Endometrium (tissue), 2 donors: ENCODE measurements at regions not wholly inside any gene's neighbourhood (a gene's known extent, or its start where the extent isn't known, plus 50 kb on each side); places are given as distances from the start of the nearest gene placed in this dataset.
A peak's percentile ranks its signal among the peaks of the same experiment; 100 is the strongest.

Experiments used
- FAIRE-seq: peaks from 2 replicates; lab custom pipeline; 2012; peaks lifted over from hg19 to GRCh38; lab: Jason Lieb, UNC
- donor health status: control.
- donor health status: control.

DNA sequence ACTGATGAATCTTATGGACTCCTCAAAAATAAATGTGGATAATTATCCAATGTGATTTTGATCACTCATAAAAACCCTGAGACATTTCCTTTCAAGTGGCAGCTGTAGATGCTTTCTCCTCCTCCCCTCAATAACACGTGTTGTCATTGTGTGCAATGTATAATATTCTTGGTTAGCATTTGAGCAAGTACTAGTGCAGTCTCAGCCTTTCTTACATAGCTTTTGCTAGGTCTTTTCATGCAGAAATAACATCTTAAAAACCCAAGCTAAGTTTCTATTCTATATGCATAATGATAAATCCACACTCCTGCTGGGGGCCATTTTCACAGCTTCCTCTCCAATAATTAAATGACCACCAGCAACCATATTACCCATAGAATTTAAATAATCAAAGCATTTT is 1835.2 kb upstream of the NUDT12 start:
- no peak for FAIRE-seq

DNA sequence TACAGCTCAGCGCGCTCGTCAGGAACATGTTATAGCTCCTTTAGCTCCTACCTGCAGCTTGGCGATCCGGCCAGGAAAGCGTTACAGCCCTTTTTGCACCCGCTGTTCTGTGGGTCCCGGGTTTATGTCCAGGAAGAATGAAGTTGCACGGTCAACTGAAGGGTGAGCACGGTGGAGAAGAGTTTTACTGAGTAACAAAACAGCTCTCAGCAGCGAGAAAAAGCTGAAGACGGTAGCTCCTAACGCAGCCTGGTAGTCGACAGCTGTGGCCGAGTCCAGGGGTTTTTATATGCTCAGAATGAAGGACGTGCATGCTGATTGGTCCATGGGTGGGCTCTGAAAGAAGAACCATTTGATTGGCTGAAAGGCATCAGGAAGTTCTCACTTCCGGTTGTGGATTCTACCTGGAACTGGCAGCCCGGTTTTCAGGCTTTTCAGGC is 1830.1 kb upstream of the NUDT12 start:
- no peak for FAIRE-seq

DNA sequence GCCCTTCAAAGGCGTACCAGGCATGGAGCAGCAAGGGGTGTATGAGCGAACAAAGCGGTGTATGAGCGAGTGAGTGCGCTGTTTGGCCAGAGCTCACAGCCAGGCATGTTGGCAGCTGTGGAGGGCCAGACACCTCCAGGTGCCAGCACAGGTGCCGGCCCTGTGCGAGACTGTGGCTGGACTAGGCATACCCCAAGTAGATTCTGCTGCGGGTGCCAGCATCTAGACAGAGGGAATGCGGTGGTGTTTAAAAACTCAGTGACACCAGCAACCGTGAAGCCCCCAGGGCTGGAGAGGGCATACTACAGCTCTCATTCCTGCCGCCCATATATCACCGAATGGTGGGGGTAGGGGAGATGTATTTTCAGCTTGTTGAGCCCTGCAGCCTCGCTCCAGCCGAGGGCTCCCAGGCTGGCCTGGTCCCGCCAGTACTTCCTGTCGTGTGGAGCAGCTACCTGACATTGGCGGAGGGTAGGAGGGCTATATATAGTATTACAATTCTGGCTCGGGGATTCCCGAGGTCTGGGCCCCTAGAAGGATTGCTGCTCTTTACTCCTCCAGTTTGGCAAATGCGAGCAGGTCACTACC is 1829.6 kb upstream of the NUDT12 start:
- no peak for FAIRE-seq

DNA sequence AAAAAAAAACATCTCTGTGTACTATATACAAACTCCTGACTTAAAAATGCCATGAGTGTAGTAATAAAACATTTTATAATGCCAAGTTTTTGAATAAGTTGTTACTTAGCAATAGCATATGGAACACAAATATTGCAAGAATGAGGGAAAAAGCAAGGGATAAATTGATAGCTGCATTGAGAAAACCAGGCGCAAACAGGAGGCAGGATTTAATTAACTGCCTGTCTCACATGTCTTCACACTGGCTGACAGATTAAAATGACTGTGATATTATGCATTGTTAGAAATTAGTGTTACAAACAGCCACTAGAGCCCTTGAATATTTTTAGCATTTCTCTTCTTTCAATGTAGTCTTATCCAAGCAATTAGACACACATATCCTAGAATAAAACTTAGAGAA is 1817.5 kb upstream of the NUDT12 start:
- no peak for FAIRE-seq

DNA sequence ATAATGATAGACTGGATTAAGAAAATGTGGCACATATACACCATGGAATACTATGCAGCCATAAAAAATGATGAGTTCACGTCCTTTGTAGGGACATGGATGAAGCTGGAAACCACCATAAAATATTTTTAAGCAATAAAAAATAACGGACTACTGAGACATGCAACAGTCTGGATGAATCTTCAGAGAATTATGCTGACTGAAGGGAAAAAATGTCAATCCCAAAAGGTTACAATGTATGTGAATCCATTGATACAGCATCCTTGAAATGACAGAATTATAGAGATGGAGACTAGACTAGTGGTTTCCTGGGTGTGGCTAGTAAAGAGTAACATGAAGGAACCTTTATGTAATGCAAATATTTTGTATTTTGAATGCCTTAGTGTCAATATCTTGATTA is 1808.6 kb upstream of the NUDT12 start:
- FAIRE-seq, result no peak

DNA sequence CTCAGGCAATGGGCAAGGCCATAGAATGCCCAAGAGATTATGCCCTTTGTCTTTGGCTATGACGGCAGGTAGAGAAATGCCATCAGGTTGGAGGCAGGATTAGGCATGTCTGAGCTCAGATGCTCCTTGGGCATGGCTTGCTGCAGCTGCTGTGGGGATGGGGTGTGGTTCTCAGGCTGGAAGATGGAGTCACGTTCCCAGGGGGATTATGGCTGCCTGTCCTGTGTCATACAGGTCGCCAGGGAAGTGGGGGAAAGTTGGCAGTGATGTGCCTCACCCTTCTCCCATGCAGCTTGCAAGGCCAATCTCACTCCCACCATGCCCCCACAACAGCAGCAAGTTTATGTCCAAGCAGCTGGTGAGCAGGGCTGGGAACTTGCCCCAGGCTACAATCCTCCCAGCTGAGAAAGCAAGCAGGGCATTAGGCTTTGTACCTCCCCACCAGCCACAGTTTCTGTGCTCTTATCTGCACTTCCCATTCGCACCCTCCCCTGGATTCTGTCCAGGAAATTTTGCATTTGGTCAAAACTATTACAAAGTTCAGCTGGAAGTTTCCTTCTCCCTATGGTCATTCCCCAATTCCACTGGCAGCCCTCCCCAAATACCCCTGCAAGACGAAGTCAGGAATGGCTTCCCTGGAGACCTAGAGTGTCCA is 1788.0 kb upstream of the NUDT12 start:
- no peak for FAIRE-seq

DNA sequence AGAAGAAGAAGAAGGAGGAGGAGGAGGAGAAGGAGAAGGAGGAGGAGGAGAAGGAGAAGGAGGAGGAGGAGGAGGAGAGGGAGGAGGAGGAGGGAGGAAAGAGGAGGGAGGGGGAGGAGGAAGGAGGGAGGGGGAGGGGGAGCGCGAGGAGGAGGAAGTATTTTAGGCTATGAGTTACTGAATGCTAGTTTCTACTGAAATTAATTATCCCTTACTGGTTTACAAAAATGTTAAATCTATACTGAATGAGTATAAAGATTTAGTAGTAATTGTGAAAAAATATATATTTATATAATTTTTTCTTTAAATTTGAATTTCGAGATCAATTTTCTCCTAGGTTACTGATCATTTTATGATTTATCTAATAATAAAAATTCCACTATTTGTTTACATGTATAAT is 1769.0 kb upstream of the NUDT12 start:
- no peak for FAIRE-seq

DNA sequence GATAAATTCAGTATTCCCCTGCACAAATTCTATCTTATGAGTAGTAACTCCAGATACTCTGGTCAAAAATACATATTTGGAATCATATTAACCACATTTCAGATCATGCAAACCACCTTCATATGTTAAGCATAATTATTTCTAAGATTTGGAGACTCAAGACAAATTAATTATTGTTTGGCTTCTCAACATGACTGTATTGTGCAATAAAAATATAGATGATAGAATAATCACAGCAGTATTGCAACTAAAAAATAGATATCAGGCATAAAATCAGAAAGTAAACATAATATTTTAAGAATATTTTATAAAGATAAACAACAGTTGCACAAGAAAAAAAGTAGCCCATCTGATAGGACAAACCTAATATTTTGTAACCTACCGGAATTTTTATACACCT is 1767.6 kb upstream of the NUDT12 start:
- FAIRE-seq, result no peak

DNA sequence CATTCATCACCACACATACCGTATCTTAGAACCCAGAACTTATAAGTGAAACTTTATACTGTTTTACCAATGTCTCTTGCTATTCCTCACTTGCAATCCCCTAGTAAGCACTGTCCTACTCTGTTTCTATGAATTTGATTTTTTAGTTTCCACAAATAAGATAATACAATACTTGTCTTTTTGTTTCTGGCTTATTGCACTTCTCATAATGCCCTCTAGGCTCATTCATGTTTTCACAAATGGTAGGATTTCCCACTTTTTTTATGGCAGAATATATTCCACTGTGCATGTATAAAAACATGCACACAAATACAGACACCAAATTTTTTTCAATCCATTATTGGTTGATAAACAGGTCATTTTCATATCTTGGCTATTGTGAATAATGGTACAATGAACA is 1742.3 kb upstream of the NUDT12 start:
- FAIRE-seq, result no peak

DNA sequence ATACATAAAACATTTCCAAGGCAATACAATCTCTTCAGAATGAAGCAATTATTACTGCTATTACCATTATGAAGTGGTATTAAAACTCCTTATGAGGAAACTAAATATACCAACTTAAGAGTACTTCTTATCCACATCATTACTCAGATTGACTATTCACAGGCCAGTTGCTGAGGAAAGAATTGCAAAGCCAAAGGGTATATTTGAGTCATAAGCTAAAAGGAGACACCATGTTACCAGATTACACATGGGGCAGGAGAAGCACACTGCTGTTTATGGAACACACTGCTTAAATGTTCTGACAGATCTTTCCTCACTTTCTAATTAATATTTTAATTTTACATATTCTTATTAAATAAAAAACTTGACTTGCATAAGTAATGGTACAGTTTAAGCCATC is 1726.4 kb upstream of the NUDT12 start:
- FAIRE-seq, result no peak

DNA sequence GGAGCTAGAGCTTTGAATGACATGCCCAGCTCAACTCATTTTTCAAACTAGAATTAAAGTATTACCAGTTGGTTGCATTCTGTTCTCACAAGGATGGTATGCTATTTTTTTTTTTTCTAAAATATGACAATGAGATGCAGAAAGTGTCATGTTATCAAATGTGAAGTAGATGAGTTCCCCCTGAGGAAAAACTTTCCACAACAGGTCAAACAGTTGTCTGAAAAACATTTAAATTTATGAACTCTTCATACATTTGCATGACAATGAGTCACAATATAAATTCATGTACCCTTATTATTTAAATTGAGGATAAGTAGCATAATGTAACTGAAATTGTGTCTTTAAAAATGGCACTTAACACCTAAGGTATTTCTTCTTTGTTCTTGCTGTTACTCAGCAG is 1720.5 kb upstream of the NUDT12 start:
- no peak for FAIRE-seq

DNA sequence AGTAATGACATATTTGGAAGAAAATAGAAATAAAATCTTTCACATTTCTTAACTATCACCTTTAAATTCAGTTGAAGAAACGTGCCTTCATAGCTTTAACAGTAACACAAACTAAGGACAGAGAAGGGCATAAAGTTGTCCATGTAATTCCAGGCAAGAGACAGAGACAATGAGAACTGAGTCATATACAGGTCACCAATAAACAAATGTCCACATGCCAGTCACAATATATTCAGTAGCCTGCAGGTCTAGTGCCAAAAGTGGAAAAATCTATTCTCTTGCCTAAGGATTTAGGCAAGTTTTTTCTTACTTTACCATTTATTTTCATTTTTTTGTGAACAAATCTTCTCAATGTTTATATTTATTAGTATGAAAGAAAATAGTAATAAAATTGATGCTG is 1711.5 kb upstream of the NUDT12 start:
- FAIRE-seq, result no peak

DNA sequence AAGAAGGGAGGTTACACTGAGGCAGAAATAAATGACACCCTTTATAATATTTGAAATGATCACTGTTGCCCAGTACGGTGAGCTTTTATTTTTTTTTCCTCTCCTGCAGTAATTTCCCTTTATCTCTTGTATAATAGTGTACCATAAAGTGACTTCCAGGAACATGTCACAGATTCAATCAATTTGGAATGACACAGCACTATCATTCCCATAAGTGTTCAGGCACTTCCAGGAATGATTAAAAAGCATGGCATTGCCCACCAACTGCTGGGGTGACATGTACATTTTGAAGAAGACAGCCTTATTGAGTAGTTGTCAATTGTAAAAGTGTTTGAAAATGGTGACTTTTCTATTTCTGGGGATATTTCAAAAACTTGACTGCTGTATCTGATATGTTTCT is 1700.9 kb upstream of the NUDT12 start:
- no peak for FAIRE-seq

DNA sequence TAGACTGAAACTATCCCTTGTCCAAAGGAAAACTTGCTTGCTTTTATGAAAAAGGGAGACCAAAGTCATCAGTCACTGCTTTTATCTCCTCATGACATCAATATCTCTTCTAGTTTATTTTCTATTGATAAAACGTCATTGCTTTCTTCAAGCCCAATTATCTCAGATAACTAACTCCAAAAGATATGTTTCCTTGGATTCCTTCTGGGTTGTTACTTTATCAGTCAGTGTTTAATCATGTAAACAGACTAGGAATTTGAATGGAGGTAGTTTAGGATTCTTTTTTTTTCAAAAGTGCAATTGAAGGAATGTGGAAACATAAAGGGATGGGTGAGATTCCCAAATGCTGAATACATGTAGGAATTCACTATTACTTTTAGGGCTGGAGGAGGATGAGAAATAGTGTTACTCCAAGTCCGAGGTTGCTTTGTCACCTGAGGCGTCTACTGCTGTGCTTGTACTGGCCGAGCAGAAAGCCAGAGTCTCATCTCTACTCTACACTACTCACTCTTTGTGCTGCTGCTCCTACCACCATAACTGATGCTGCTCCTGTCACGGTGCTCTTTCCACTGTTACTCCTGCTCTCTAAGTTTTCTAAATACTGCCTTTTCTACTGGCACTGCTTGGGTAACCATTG is 1697.1 kb upstream of the NUDT12 start:
- no peak for FAIRE-seq

DNA sequence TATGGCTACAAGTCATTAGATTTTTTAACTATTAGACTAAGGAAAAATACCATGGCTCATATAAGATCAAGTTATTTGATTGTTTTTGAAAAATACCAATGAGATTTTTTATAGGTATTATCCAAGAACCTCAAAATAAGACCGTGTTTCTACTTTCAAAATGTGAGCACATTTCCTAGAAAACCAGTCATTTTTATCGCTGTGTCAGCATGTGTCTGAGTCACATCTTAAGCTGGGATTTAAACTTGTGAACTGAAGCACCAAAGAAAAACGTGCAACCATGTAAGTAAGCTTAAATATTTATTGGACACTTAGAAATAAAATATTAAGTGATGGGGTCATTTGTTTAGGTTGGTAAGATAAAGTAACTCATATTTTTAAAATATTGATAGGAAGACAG is 1676.0 kb upstream of the NUDT12 start:
- no peak for FAIRE-seq

DNA sequence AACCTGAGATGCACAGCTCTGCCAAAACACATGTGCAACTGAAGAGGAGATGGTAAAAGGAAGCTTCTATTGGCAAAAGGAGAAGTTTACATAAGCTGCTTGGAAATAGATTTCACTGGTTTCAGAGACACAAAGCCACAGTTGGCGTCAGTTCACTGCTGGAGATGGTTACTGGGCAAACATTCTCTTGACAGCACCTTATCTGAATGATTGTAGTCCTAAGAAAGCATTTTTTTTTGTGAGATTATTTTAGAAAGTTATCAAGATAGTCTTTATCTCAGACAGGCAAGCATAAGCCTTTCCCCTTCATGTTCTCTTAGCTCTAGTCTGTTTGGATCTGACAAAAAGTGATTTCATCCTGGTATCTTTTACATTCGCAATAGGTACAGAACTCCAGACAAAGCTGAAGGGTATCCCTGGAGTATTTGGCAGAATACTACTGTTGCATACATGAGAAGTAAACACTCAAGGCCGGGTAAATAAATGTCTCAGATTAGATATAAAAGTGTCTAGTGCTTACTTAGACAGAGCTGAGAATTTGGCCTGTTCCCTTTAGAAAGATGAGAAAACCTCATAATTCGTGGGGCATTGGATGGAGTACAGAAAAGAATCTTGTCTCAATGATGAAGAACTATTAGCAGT is 1668.0 kb upstream of the NUDT12 start:
- no peak for FAIRE-seq

DNA sequence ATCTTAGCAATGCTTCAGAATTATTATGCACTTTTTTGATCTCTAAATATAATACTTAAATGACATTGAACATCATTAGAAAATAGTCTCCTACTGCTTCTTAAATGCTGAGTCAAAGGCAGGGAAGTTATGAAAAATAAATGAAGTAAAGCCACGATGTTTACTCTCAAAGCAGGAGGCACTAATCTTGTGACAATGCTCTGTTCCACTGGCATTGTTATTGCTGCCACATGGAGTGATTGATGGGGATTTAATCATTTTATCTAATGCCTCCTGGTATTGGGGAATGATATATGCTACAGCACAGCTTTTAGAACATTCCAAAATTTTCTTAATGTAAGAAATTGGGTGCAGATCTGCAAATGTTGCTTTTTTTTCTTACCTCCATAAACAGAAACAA is 1655.4 kb upstream of the NUDT12 start:
- FAIRE-seq, result no peak

DNA sequence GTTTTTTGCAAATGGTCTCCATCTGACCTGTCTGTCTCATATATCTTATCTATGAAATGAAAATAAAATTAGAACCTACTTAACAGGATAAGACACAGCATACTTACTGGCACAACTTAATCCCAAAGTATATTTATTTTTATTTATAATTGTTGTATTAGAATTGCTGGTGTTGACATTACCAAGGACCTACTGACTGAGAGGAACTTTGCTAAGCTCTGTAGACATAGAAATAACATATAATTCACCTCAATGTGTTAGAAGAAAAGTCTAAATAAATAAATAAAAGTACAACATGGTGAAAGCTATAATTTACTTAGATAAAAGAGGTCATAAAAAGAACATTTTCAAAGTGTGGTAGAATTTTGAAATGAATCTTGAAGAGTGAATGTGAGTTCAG is 1650.5 kb upstream of the NUDT12 start:
- FAIRE-seq, result no peak

DNA sequence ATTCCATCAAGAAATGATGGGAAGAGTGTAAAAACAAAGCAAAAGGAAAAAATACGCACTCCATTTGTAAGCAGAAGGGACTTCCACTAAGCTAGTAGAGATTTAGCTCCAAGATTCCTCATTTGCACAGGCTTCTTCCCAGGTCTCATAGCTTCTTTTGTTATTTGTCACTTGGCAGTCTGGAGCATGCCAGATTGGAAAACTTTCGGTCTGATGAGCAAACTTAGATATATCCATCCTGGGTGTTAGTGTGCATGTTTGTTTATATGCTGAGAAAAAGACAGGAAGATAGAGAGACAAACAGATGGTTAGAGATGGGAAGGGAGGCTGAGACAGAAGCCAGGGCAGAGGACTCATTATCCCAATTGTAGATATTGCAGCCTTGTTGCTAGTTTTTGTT is 1644.5 kb upstream of the NUDT12 start:
- no peak for FAIRE-seq

DNA sequence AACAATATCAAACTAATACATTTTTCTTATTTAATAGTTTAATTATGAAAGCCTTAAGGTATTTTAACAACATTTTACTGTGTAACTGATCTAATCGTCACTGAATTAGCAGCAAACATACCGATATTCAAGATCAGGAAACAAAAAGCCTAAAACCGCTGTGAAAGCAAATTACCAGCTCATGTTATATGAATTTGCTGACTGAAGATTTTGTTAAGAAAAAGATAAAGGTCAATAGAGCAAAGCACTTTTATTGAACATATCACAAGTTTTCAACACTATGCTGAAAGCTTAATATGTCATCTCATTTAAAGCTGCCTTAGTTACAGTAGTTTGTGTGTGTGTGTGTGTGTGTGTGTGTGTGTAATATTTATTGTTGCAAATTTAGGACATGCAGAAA is 1634.9 kb upstream of the NUDT12 start:
- FAIRE-seq, result no peak

DNA sequence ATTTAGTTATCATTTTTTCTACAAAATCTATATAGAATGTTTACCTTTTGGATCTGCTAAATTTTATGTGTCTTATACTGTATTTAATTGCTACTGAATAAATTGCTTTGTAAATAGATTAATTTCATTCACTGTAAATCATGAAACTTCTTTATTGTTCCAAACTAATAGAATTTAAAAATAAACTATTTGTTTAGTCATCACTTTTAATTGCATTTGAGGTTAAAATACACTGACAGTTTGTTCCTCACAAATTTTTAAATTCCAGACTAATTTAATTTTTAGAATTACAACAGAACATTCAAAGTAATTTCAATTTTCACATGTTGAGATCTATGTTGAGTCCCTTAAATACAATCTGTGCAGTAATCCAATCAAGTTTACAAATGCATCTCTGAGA is 1633.2 kb upstream of the NUDT12 start:
- peak; percentile 31 for FAIRE-seq

DNA sequence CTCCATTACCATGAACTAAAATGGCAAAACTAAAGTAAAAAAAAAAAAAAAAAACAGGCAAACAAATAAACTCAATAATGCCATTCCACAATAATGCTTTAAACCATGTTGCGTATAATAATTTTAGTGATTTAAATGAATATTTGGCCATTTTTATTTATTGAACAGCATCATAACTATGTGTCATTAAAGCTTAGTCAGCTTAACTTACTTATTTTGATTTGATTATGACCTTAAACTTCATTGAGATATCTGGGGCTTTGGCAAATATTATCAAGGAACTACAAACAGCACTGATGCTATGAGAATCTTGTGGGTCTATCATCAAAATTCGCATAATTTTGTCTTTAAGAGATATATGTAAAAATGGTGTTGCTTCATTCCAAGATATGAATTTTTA is 1610.3 kb upstream of the NUDT12 start:
- FAIRE-seq, result no peak

DNA sequence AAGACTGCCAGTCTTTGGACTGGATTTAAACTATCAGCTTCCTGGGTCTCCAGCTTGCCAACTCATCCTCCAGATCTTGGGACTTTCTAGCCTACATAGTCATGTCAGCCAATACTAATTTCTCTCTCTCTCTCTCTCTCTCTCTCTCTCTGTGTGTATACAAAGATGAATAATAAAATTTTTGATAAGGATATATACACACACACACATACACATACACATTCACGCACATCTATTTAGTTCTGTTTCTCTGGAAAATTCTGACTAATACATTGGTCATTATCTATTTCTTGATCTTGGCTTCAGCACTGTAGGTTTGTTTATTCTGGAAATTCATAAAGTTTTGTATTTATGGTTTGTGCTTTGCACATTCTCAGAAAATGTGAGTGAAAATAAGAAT is 1606.2 kb upstream of the NUDT12 start:
- FAIRE-seq, result no peak

DNA sequence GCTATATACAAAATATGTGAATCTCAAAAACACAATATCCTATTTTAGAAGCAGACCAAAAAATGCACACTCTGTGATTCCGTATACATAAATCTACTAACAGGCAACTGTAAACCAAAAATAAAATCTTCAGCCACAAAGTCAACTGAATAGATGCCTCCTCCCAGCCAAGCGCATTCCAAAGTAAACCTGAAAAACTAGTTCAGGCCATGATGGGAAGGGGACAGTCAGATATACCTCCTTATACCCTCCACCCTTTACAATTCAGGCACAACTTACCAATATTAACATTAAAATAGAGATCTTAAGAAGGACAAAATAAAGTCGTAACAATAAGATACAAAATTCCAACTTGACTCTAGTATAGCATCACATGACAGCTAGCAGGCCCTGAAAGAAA is 1604.5 kb upstream of the NUDT12 start:
- no peak for FAIRE-seq
